AG09319 (cell line): ENCODE measurements at regions not wholly inside any gene's neighbourhood (a gene's known extent, or its start where the extent isn't known, plus 50 kb on each side); places are given as distances from the start of the nearest gene placed in this dataset.
A peak's percentile ranks its signal among the peaks of the same experiment; 100 is the strongest.

Experiments
- DNase-seq: peaks from one replicate; pipeline ENCODE4 v3.0.0-alpha.2; 2010; ENCODE audit warnings: low read depth; ENCODE audit errors: extremely low read depth
- CTCF ChIP-seq: IDR thresholded peaks from 2 replicates; pipeline ENCODE4 v1.5.1; 2011; ENCODE audit warnings: low read depth, mild to moderate bottlenecking, inconsistent platforms, low read length, moderate library complexity

DNA sequence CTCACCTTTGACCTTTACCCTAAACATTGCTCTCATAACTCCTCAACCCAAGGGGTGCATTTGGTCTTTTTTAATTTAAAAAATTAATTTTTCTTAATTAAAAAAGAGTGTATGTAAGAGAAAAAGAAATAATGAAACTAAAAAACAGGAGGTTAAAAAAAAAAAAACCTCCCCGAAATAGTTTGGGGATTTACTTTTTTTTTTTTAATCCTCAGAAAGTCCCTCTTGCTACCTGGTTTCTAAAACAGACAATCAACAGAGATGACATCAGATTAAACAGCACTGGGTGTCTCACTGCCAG is 301.3 kb downstream of the SOX9 start:
- no peak for DNase-seq
- no peak for TF ChIP-seq CTCF

DNA sequence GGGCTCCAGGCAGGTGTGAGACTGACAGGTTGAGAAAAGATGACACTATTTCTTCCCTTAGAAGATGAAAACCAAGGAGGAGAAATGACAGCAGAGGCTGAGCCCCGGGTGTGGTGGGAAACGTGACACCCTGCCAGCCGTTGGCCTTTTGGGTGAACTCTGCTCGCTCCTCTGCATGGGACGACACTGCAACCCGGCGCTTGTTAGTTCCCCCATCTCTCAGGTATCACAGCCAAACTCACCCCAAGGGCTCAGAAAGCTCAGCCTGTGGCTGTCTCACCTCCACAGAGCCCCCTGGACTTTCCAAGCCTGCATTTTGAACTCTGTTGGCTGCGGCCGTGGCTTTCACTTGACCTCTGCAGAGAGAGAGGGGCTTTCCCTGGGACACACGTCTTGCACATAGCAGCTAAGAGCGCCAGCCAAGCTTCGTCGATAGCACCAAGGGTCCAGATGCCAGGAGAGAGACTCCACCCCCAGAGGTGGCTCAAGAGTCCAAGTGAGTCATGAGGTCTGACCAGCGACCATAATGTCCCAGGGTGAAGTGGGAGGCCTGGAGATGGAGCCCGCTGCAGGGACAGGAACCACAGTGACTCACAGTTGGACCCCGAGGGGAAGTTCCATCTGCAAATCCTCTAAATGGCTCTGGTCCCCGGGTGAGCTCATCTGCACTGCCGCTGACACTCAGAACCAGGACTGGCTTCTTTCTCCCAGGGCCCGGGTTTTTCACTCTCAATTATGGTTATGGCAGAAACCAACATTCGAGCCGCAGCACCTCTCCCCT is 301.9 kb downstream of the SOX9 start:
- DNase-seq, result peak; percentile 44
- no peak for TF ChIP-seq CTCF

GRCh38 chr17:72423286-72423589 is 302.4 kb downstream of the SOX9 start:
- no peak for TF ChIP-seq CTCF
- DNase-seq, result no peak

- no peak for TF ChIP-seq CTCF
- no peak for DNase-seq
Measured at GRCh38 chr17:72423718-72424117, 302.9 kb downstream of the SOX9 start.

- no peak for DNase-seq
- TF ChIP-seq CTCF, result no peak
Measured at GRCh38 chr17:72424505-72425117, 303.8 kb downstream of the SOX9 start.

DNA sequence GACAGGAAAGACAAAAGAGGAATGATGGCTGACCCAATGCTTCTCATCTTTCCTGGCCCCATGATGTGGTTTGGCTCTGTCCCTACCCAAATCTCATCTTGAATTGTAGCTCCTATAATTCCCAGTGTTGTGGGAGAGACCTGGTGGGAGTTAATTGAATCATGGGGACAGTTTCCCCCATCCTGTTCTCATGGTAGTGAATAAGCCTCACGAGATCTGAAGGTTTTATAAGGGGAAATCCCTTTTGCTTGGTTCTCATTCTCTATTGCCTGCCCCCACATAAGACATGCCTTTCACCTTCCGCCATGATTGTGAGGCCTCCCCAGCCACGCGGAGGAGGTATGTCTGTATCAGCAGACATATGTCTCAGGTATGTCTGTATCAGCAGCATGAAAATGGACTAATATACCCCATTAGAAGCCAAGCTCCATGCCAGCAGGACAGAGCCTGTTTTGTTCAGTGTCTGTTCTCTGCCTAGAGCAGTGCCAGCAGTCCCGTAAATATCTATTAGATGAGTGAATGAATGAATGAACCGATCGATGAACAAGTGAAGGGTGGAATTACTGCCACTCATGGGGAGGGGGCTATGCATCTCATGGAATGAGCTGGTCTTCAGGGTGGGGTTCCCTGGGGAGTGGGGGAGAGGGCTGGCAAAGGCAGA is 304.4 kb downstream of the SOX9 start:
- no peak for TF ChIP-seq CTCF
- no peak for DNase-seq

DNA sequence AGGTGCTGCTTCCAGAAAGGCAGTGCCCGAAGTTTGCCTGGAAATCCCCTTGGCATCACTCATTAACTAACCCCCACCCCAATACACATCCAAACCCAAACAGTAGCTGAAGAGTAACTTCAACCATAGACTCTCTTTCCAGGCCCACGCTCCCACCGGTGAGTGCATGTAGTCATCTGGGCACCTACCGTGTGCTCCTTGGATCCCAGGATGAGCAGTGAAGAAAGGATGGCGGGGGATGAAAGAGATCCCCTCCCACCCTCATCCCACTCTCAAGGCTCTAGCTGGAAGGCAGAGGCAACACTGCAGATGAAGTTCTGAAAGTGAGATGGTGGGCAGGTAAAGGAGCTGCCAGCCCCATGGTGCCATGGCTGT is 305.0 kb downstream of the SOX9 start:
- no peak for TF ChIP-seq CTCF
- no peak for DNase-seq
